ENCODE measurements at regions not wholly inside any gene's neighbourhood (a gene's known extent, or its start where the extent isn't known, plus 50 kb on each side); places are given as distances from the start of the nearest gene placed in this dataset.

GRCh38 chr18:39162013-39162827 is 1596.6 kb upstream of the CELF4 start:
- peaks cover 17% of the 10 kb centered on the region for H3K9me3 Mint-ChIP-seq
- no peaks in the 10 kb centered on the region for H3K27me3 Mint-ChIP-seq (ENCODE audit: insufficient read depth, low read depth, poor library complexity)
- Histone ChIP-seq H3K79me2 (replicated peaks; ENCODE audit: insufficient read depth) (no peaks in the 10 kb centered on the region), H3K4me3 (no peak overlapping the region), H4K20me1 (replicated peaks; ENCODE audit: insufficient read depth) (no peaks in the 10 kb centered on the region), H3K27ac (ENCODE audit: low read depth) (no peak overlapping the region; the same call in 1 of the 2 replicates), H3K9me2 (ENCODE audit: insufficient read depth) (peaks cover 7% of the 10 kb centered on the region; the same call in 1 of the 2 replicates), H3K4me2 (no peak overlapping the region), H3F3A (replicated peaks; ENCODE audit: low read depth) (no peaks in the 10 kb centered on the region), H3K36me3 (ENCODE audit: insufficient read depth) (0 out of 2 replicates have a peak, but pooled peaks cover 2% of the 10 kb centered on the region), H3K27me3 (ENCODE audit: insufficient read depth) (no peaks in the 10 kb centered on the region), H2AFZ (peak overlapping the region; percentile 52; the same call in 1 of the 2 replicates), H3K4me1 (ENCODE audit: insufficient read depth) (peaks cover 2% of the 10 kb centered on the region; the same call in 1 of the 2 replicates)
- ATAC-seq = no peak
- H3K36me3 Mint-ChIP-seq (ENCODE audit: low read depth) = peaks cover 16% of the 10 kb centered on the region; the same call in 2 of the 3 replicates
- H3K4me3 Mint-ChIP-seq = no peak overlapping the region
- no peaks in the 10 kb centered on the region; the same call in 2 of the 3 replicates for H3K4me1 Mint-ChIP-seq
- DNase-seq (ENCODE audit: low spot score) = peak; percentile 37
- H3K27ac Mint-ChIP-seq = no peak overlapping the region
- TF ChIP-seq CTCF (conservative IDR thresholded peaks at IDR 0.05; ENCODE audit: low read depth in 2 of 2) (peak; percentile 52 to 62), JUNB (IDR thresholded peaks at IDR 0.05; ENCODE audit: unreplicated experiment) (no peak)

DNA sequence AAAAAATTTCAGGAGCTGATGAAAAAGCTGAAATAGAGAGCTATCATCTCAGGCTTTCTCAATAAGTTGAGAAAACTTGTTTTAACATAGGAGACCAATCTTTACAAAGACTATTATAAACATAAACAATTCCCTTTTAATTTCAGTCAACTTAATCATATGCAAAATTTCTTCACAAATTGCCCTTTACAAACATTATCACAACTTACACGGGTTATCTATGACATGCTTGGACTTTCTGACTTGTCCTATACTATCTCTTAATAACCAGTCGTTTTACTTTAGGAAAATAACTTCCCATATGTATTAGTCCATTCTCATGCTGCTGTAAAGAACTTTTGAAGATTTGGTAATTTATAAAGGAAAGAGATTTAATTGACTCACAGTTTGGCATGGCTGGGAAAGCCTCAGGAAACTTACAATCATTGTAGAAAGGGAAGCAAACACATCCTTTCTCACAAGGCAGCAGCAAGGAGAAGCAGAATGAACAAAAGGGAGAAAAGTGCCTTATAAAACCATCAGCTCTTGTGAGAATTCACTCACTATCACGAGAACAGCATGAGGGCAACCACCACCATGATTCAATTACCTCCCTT is 1583.7 kb upstream of the CELF4 start:
- ATAC-seq (no peak), DNase-seq (ENCODE audit: low spot score) (peak; percentile 66)
- Mint-ChIP-seq H3K4me1 (no peaks in the 10 kb centered on the region), H3K27ac (no peak overlapping the region), H3K9me3 (peaks cover 69% of the 10 kb centered on the region), H3K4me3 (no peak overlapping the region), H3K27me3 (ENCODE audit: insufficient read depth, low read depth, poor library complexity) (no peaks in the 10 kb centered on the region), H3K36me3 (ENCODE audit: low read depth) (peaks cover 55% of the 10 kb centered on the region)
- no peak overlapping the region for H2AFZ ChIP-seq
- H3K79me2 ChIP-seq (replicated peaks; ENCODE audit: insufficient read depth) = no peaks in the 10 kb centered on the region
- no peak overlapping the region for H3K4me3 ChIP-seq
- no peak overlapping the region for H3K4me2 ChIP-seq
- no peaks in the 10 kb centered on the region for H3K4me1 ChIP-seq (ENCODE audit: insufficient read depth)
- no peaks in the 10 kb centered on the region for H3F3A ChIP-seq (replicated peaks; ENCODE audit: low read depth)
- H3K9me2 ChIP-seq (ENCODE audit: insufficient read depth) = peaks cover 3% of the 10 kb centered on the region; the same call in 1 of the 2 replicates
- no peaks in the 10 kb centered on the region for H3K27me3 ChIP-seq (ENCODE audit: insufficient read depth)
- H3K27ac ChIP-seq (ENCODE audit: low read depth) = no peak overlapping the region
- H3K36me3 ChIP-seq (ENCODE audit: insufficient read depth) = peaks cover 19% of the 10 kb centered on the region
- H4K20me1 ChIP-seq (replicated peaks; ENCODE audit: insufficient read depth) = no peaks in the 10 kb centered on the region
- TF ChIP-seq JUNB (IDR thresholded peaks at IDR 0.05; ENCODE audit: unreplicated experiment) (no peak), POLR2AphosphoS5 (IDR thresholded peaks at IDR 0.05; ENCODE audit: low read depth) (no peak), ETS1 (IDR thresholded peaks at IDR 0.05) (no peak), EZH2phosphoT487 (IDR thresholded peaks at IDR 0.05; ENCODE audit: unreplicated experiment) (no peak), CREB1 (CRISPR knock-in tag; IDR thresholded peaks at IDR 0.05; ENCODE audit: low read depth) (no peak), ZNF114 (CRISPR knock-in tag; IDR thresholded peaks at IDR 0.05) (no peak), CTCF (conservative IDR thresholded peaks at IDR 0.05; ENCODE audit: low read depth in 2 of 2) (no peak)

Data from GM23338 (cell line).